ENCODE measurements at regions not wholly inside any gene's neighbourhood (a gene's known extent, or its start where the extent isn't known, plus 50 kb on each side); places are given as distances from the start of the nearest gene placed in this dataset.
A peak's percentile ranks its signal among the peaks of the same experiment; 100 is the strongest.

DNA sequence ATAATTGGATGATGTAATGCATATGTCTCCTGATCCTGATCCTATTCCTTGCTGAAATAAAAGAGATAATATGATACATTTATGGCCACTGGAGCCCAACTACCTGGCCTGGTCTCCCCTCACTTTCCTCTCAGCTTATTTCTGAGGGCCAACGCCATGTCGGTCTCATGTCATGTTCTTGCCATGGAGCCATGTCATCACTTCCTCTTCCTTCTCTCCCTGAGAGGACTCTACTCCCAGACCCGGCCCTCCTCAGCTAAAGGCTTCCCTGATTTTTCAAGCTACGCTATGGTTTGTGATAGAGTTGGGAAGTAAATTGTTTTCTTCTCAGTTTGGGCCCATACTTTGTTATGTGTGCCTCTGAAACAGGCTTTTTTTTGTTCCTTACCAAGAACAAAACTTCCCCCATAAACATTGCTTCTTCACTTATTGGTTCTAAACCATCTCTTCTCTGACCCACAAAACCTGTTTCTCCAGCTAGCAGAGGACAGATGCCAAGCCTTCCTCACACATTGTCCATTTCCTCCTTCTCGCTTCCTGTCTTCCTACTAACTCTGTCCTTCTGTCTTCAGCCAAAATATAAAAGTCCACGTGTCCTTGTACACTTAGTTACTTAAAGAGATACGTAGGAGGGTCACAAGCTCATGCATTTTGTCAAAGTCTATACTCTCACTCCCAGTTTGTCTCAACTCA lies 319.9 kb upstream of the DACH1 start:
- H3K27ac ChIP-seq (ENCODE audit: low read length), result no peak overlapping the region
- H3K27me3 ChIP-seq (ENCODE audit: insufficient read depth, low read depth, low read length), result no peaks in the 10 kb centered on the region
- H3K4me3 ChIP-seq (ENCODE audit: low read length), result no peak overlapping the region
- H3K4me2 ChIP-seq (ENCODE audit: low read length), result no peak overlapping the region
- no peaks in the 10 kb centered on the region for H3K9me3 ChIP-seq (ENCODE audit: low read length)
- no peaks in the 10 kb centered on the region for H3K9me2 ChIP-seq (ENCODE audit: insufficient read depth, low read length)
- no peaks in the 10 kb centered on the region for H4K20me1 ChIP-seq (ENCODE audit: insufficient read depth)
- H3K79me2 ChIP-seq (replicated peaks; ENCODE audit: insufficient read depth, low read length), result no peaks in the 10 kb centered on the region
- H3K36me3 ChIP-seq (ENCODE audit: insufficient read depth, low read length), result no peaks in the 10 kb centered on the region
- TF ChIP-seq POLR2AphosphoS5 (IDR thresholded peaks at IDR 0.05), result no peak
- no peak for TF ChIP-seq REST (IDR thresholded peaks at IDR 0.05; ENCODE audit: borderline replicate concordance)
- TF ChIP-seq TAF1 (IDR thresholded peaks at IDR 0.05; ENCODE audit: low read depth), result no peak
- no peak for TF ChIP-seq EP300 (conservative IDR thresholded peaks at IDR 0.05; ENCODE audit: poor library complexity, severe bottlenecking)
- no peak overlapping the region for H3K9ac ChIP-seq (ENCODE audit: low read length)
- H3F3A ChIP-seq (ENCODE audit: insufficient read depth, low read length, poor library complexity, severe bottlenecking), result no peaks in the 10 kb centered on the region
- H2AFZ ChIP-seq (ENCODE audit: low read depth, low read length), result no peak overlapping the region

DNA sequence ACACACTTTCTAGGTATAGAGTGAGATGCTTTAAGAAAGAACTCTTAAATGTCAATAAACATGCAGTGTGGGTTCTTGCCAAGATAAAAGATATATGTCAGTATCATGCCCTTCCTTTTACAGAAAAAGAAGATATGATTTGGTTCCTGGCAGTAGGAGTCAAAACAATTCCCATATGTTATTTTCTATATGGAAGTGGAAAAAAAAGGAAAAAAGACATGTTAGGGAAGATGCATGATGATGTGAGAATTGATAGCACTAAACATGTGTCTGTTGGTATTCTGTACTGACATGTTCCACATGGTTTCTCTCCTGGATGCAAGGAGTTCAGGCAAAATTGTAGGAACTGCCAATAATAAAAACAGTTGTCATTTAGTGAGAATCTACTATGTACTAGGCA lies 318.8 kb upstream of the DACH1 start:
- H3K36me3 ChIP-seq (ENCODE audit: insufficient read depth, low read length), result no peaks in the 10 kb centered on the region
- TF ChIP-seq RAD21 (conservative IDR thresholded peaks at IDR 0.05), result no peak
- no peak for TF ChIP-seq SMC3 (conservative IDR thresholded peaks at IDR 0.05; ENCODE audit: poor library complexity)
- peak; percentile 71 for TF ChIP-seq EP300 (conservative IDR thresholded peaks at IDR 0.05; ENCODE audit: poor library complexity, severe bottlenecking)
- peak; percentile 20 for TF ChIP-seq POLR2AphosphoS5 (IDR thresholded peaks at IDR 0.05)
- peak; percentile 30 for TF ChIP-seq MXI1 (conservative IDR thresholded peaks at IDR 0.05; ENCODE audit: poor library complexity, severe bottlenecking)
- no peak for TF ChIP-seq CTCF (IDR thresholded peaks at IDR 0.05; ENCODE audit: poor library complexity, severe bottlenecking)
- TF ChIP-seq EZH2 (IDR thresholded peaks at IDR 0.05; ENCODE audit: borderline replicate concordance, insufficient read depth, low read length, poor library complexity, severe bottlenecking), result no peak
- TF ChIP-seq REST (IDR thresholded peaks at IDR 0.05; ENCODE audit: borderline replicate concordance), result peak; percentile 86
- no peak for TF ChIP-seq TAF1 (IDR thresholded peaks at IDR 0.05; ENCODE audit: low read depth)

More for the DNA sequence above, 318.8 kb upstream of the DACH1 start:
- no peak overlapping the region for H2AFZ ChIP-seq (ENCODE audit: low read depth, low read length)
- H3K4me2 ChIP-seq (ENCODE audit: low read length), result no peak overlapping the region
- no peaks in the 10 kb centered on the region for H3K9me2 ChIP-seq (ENCODE audit: insufficient read depth, low read length)
- H3K9me3 ChIP-seq (ENCODE audit: low read length), result no peaks in the 10 kb centered on the region
- H3K27me3 ChIP-seq (ENCODE audit: insufficient read depth, low read depth, low read length), result no peaks in the 10 kb centered on the region
- no peaks in the 10 kb centered on the region for H3K79me2 ChIP-seq (replicated peaks; ENCODE audit: insufficient read depth, low read length)
- H3K4me3 ChIP-seq (ENCODE audit: low read length), result no peak overlapping the region
- H3K27ac ChIP-seq (ENCODE audit: low read length), result no peak overlapping the region
- H4K20me1 ChIP-seq (ENCODE audit: insufficient read depth), result no peaks in the 10 kb centered on the region
- no peaks in the 10 kb centered on the region for H3F3A ChIP-seq (ENCODE audit: insufficient read depth, low read length, poor library complexity, severe bottlenecking)
- no peak overlapping the region for H3K9ac ChIP-seq (ENCODE audit: low read length)

All from neural cell (in vitro differentiated cells).